OCI-LY7 (cell line): ENCODE measurements at regions not wholly inside any gene's neighbourhood (a gene's known extent, or its start where the extent isn't known, plus 50 kb on each side); places are given as distances from the start of the nearest gene placed in this dataset.

Experiments used
- EZH2phosphoT487 ChIP-seq: fragments of 200-600 bp; sonication (generic); IDR thresholded peaks from 2 replicates; pipeline ENCODE4 v1.6.1; 2018; ENCODE audit warnings: low read depth, borderline replicate concordance, mild to moderate bottlenecking, mixed run types, antibody characterized with exemption, low read length, moderate library complexity, mixed read lengths
- TF ChIP-seq, protein P1 (sequence below): fragments of 200-600 bp; sonication (generic); conservative IDR thresholded peaks from 2 replicates; pipeline ENCODE4 v1.5.1; 2014; ENCODE audit warnings: mild to moderate bottlenecking, antibody characterized with exemption, low read length, moderate library complexity, mixed read lengths

DNA sequence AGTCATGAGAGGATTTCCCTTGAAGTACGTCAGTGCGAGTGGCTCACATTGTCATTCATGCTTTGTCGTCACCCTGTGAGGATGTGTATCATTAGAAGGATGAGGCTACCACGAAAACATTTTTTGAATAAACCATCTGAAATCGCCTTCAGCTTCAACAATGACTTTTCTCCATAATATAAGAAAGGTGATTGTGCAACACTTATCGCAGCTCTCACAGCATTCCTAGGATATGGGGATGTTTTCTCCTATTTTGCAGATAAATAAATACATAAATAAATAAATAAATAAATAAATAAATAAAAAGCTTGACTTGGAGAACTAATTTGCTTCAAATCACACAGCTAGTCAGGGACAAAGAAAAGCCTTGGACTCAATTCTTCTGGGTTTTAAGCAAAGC is 326.5 kb downstream of the FOXA2 start:
- TF ChIP-seq, protein P1, sequence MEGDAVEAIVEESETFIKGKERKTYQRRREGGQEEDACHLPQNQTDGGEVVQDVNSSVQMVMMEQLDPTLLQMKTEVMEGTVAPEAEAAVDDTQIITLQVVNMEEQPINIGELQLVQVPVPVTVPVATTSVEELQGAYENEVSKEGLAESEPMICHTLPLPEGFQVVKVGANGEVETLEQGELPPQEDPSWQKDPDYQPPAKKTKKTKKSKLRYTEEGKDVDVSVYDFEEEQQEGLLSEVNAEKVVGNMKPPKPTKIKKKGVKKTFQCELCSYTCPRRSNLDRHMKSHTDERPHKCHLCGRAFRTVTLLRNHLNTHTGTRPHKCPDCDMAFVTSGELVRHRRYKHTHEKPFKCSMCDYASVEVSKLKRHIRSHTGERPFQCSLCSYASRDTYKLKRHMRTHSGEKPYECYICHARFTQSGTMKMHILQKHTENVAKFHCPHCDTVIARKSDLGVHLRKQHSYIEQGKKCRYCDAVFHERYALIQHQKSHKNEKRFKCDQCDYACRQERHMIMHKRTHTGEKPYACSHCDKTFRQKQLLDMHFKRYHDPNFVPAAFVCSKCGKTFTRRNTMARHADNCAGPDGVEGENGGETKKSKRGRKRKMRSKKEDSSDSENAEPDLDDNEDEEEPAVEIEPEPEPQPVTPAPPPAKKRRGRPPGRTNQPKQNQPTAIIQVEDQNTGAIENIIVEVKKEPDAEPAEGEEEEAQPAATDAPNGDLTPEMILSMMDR, result no peak
- no peak for TF ChIP-seq EZH2phosphoT487
